ENCODE measurements at regions not wholly inside any gene's neighbourhood (a gene's known extent, or its start where the extent isn't known, plus 50 kb on each side); places are given as distances from the start of the nearest gene placed in this dataset.

GRCh38 chr20:61045091-61045490, 207.0 kb upstream of the CDH4 start:
- no peak for DNase-seq (ENCODE audit: low read depth in 2 of 2)

GRCh38 chr20:61045876-61046585, 206.0 kb upstream of the CDH4 start:
- DNase-seq (ENCODE audit: low read depth in 2 of 2): no peak

GRCh38 chr20:61046721-61047351, 205.2 kb upstream of the CDH4 start:
- DNase-seq (ENCODE audit: low read depth in 2 of 2): no peak

GRCh38 chr20:61047515-61047914, 204.5 kb upstream of the CDH4 start:
- DNase-seq (ENCODE audit: low read depth in 2 of 2): no peak

- DNase-seq (ENCODE audit: low read depth in 2 of 2): no peak
These were observed 203.8 kb upstream of the CDH4 start for GRCh38 chr20:61048302-61048701.

GRCh38 chr20:61049684-61050083, 202.4 kb upstream of the CDH4 start:
- DNase-seq (ENCODE audit: low read depth in 2 of 2): no peak

- DNase-seq (ENCODE audit: low read depth in 2 of 2): no peak
These were observed 201.6 kb upstream of the CDH4 start for GRCh38 chr20:61050336-61050890.

GRCh38 chr20:61052195-61052750, 199.8 kb upstream of the CDH4 start:
- DNase-seq (ENCODE audit: low read depth in 2 of 2): no peak

GRCh38 chr20:61052776-61053442, 199.2 kb upstream of the CDH4 start:
- no peak for DNase-seq (ENCODE audit: low read depth in 2 of 2)

- DNase-seq (ENCODE audit: low read depth in 2 of 2): no peak
These were observed 198.6 kb upstream of the CDH4 start for GRCh38 chr20:61053487-61053886.

GRCh38 chr20:61053889-61054288, 198.2 kb upstream of the CDH4 start:
- no peak for DNase-seq (ENCODE audit: low read depth in 2 of 2)

GRCh38 chr20:61054411-61054810, 197.7 kb upstream of the CDH4 start:
- no peak for DNase-seq (ENCODE audit: low read depth in 2 of 2)

- DNase-seq (ENCODE audit: low read depth in 2 of 2): no peak
These were observed 196.7 kb upstream of the CDH4 start for GRCh38 chr20:61055180-61056010.

GRCh38 chr20:61056116-61056515, 195.9 kb upstream of the CDH4 start:
- no peak for DNase-seq (ENCODE audit: low read depth in 2 of 2)

GRCh38 chr20:61056627-61057442, 195.2 kb upstream of the CDH4 start:
- no peak for DNase-seq (ENCODE audit: low read depth in 2 of 2)

- DNase-seq (ENCODE audit: low read depth in 2 of 2): no peak
These were observed 194.5 kb upstream of the CDH4 start for GRCh38 chr20:61057443-61058121.

GRCh38 chr20:61061981-61062380, 190.1 kb upstream of the CDH4 start:
- no peak for DNase-seq (ENCODE audit: low read depth in 2 of 2)

- no peak for DNase-seq (ENCODE audit: low read depth in 2 of 2)
These were observed 186.2 kb upstream of the CDH4 start for GRCh38 chr20:61065853-61066252.

- no peak for DNase-seq (ENCODE audit: low read depth in 2 of 2)
These were observed 185.5 kb upstream of the CDH4 start for GRCh38 chr20:61066526-61066925.

- DNase-seq (ENCODE audit: low read depth in 2 of 2): no peak
These were observed 184.8 kb upstream of the CDH4 start for GRCh38 chr20:61067221-61067620.
